ENCODE measurements at regions not wholly inside any gene's neighbourhood (a gene's known extent, or its start where the extent isn't known, plus 50 kb on each side); places are given as distances from the start of the nearest gene placed in this dataset.
"Not testable (repeated sequence)": the region's sequence is repeated elsewhere in the genome, so short reads cannot be mapped to it uniquely, and the experiment has no call there.

GRCh38 chr2:16729335-16729734 lies 63.7 kb upstream of the CYRIA start:
- no peak for DNase-seq

- no peak for DNase-seq
These were observed 62.9 kb upstream of the CYRIA start for GRCh38 chr2:16728351-16729136.

GRCh38 chr2:16727849-16728248 lies 62.2 kb upstream of the CYRIA start:
- DNase-seq = not testable (repeated sequence)

GRCh38 chr2:16727256-16727655 lies 61.6 kb upstream of the CYRIA start:
- peak in 15 of 51 donors; percentile 3 to 58 (median 12) for DNase-seq

- DNase-seq = no peak
These were observed 60.9 kb upstream of the CYRIA start for GRCh38 chr2:16726577-16726976.

- no peak for DNase-seq
These were observed 60.5 kb upstream of the CYRIA start for GRCh38 chr2:16726147-16726546.

GRCh38 chr2:16725549-16725948 lies 59.9 kb upstream of the CYRIA start:
- no peak for DNase-seq

GRCh38 chr2:16722677-16723076 lies 57.0 kb upstream of the CYRIA start:
- no peak for DNase-seq

GRCh38 chr2:16722126-16722525 lies 56.5 kb upstream of the CYRIA start:
- no peak for DNase-seq

- not testable (repeated sequence) for DNase-seq
These were observed 55.9 kb upstream of the CYRIA start for GRCh38 chr2:16721529-16721928.

- DNase-seq = not testable (repeated sequence)
These were observed 55.1 kb upstream of the CYRIA start for GRCh38 chr2:16720737-16721136.

- no peak for DNase-seq
These were observed 53.8 kb upstream of the CYRIA start for GRCh38 chr2:16719485-16719808.

- peak in 3 of 51 donors; percentile 9 to 46 (median 30) for DNase-seq
These were observed 53.2 kb upstream of the CYRIA start for GRCh38 chr2:16718576-16719484.

GRCh38 chr2:16717477-16717876 lies 51.8 kb upstream of the CYRIA start:
- no peak for DNase-seq

- DNase-seq = no peak
These were observed 51.3 kb upstream of the CYRIA start for GRCh38 chr2:16716944-16717343.

GRCh38 chr2:16716024-16716423 lies 50.4 kb upstream of the CYRIA start:
- DNase-seq = no peak
